ENCODE measurements at regions not wholly inside any gene's neighbourhood (a gene's known extent, or its start where the extent isn't known, plus 50 kb on each side); places are given as distances from the start of the nearest gene placed in this dataset.
A peak's percentile ranks its signal among the peaks of the same experiment; 100 is the strongest.

DNA sequence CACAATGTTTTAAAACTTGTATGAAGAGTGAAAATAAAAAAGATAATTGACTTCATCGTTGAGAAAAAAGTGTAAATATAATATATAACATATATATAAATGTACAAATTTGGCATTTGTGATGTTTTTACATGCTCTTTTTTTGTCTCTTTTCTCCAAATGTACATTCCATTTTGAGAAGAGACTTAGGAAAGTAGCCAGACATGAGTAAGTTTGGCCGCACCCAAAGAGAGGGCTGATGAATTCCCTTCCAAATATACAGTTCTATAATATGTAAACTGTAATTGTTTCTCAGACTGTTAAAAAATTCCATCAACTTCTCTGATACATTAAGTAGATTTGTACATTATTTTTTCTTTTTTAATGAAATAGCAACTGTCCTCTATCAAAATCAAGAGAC, 193.2 kb upstream of the MAP3K1 start:
- ATAC-seq, result no peak
- DNase-seq, result no peak

DNA sequence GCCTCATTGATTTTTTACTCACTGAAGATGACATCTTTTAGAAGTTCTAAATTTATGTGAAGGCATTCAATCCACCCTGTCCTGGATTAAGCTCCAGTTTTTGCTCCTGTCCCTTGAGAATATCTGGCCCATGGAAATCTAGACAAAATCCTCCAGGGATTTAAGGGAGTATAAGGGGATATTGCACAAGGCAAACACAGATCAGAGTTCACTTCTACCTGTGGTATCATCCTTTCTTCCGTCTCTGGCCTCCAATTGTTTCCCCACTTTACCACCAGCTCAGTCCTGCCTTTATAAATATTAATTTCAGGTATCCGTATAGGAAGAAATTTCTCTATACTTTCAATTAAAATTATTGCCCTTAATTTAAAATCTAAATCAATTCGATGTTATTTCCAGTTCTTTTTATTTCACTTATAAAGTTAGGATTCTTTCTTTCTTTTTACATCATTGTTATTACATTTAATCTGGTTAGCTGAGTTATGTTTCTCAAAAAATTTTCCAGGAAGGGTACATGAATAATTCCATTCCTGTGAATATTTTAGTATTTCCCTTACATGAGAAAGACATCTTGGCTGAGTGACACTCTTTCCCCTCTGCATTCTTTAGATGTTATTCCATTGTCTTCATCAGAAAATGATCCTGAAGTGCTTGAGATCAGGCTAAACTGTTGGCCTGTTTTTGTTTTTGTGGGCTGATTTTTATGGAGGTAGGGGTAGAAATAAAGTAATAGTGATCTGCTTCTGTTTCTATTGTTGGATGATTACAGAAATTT, 194.3 kb upstream of the MAP3K1 start:
- DNase-seq (no peak), ATAC-seq (no peak)

DNA sequence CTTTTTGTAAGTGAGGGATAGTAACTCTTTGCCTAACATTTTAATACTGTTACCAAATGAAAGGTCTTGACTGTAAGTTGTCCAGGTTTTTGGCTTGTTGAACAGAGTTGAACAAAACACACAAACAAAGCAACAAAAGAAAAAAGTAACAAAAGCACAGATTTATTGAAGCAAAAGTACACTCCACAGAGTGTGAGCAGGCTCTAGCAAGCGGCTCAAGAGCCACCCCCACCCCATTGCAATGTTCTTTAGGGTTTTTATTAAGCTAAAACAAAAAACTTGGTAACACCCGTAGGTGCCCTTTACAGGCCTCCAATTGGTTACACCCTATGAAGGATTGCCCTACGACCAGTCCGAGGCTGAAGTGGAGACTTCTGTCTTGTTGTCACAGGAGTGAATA, 197.4 kb upstream of the MAP3K1 start:
- no peak for ATAC-seq
- no peak for DNase-seq

DNA sequence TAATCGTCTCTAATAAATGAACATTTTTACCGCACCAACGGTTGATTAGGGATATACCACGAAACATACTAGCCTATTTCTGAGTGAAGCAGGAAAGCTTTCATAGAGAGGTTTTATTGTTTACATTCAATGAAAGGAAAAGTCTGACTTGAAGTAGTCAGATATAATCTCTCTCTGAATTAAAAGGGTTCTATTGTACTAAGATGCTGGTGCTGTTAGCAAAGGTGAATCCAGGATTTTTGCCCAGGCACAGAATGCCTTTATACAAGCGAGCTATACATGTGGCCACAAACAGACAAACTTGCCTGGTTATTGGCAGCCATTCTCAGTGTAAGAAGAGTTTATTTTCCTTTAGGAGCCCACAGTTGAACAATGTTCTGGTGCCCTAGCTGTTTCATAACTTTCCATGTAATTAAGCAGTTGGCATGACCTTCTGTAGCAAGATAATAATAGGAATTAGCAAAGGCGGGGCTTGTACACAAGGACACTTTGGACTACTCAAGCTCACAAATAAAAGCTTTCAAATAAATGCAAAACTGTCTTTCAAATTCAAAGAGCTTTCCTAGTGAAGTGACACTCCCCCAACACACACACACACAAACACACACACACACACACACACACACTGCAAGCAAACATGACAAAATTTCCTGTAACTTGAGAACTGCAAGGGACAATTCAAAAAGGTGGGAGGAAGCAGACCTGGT, 198.7 kb upstream of the MAP3K1 start:
- DNase-seq, result no peak

DNA sequence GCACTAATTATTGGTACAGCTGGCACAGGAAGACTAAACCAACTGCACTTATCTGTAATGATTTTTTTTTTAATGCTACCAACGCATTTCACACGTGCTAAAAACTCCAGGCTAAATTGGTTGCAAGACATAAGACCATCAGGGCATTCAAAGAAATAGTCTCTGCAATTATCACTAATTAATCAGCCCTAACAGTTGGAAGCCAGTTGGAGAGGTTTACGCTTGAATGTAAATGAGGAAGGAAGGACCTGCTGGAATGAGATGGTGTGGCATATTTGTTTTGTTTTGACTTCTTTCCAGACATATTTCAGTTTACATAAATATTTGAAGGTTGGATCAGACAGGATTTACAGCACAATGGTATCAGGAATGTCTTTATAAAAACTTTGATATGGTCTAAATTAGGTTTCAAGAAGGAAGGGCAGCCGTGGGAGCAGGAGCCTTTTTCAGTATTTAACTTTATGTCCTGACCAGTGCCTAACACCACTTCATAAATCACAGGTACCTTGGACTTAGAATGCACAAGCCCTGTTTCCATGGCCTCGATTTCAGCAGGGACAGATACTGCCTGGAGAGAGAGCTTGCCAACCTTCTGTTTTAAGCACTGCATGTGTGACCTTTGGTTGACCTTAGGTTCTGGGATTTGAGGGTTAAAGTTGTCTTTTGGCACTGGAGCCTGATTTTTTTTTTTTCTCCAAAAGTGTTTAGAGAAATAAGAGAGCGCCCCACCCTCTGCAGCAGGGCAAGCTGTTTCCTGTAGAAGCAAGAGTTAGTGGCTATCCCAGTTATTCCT, 199.8 kb upstream of the MAP3K1 start:
- ATAC-seq (no peak), DNase-seq (no peak)

More for the DNA sequence above, 198.7 kb upstream of the MAP3K1 start:
- ATAC-seq, result no peak

DNA sequence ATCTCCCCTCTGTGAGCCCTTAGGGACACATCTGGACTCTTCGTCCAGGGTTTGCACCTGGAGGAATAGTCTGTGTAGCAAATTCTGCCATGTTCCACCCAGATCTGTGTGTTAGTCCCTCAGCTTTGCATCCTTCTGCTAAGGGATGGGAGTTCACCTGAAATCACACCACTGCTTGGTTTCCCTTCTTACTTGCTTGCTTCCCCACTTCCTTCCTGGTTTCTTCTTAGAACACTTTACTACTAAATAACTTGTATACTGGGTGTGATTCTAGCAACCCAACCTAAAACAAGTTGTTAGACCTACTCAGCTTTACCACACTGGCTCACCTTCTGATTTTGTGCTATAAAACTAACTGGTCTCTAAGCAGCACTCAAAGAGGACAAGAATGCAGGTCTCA, 202.6 kb upstream of the MAP3K1 start:
- DNase-seq, result no peak
- no peak for ATAC-seq

DNA sequence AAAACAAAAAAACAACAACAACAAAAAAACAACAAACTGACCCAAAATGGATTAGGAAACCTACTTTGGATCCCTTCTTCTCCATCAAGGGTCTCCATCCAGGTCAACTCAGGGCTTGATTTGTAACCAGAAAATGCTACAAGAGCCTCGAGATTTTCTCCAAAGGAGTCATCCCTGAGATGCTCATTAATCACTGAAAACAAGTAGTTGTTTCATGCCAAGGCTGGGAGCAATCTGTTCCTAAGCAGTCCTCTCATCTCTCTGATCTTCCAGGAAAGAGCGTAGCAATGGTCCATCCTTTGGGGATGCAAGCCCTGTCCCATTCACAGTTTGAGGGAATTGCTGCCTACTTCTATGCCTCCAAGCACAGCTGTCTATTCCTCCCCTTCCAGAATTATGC, 203.0 kb upstream of the MAP3K1 start:
- no peak for ATAC-seq

DNA sequence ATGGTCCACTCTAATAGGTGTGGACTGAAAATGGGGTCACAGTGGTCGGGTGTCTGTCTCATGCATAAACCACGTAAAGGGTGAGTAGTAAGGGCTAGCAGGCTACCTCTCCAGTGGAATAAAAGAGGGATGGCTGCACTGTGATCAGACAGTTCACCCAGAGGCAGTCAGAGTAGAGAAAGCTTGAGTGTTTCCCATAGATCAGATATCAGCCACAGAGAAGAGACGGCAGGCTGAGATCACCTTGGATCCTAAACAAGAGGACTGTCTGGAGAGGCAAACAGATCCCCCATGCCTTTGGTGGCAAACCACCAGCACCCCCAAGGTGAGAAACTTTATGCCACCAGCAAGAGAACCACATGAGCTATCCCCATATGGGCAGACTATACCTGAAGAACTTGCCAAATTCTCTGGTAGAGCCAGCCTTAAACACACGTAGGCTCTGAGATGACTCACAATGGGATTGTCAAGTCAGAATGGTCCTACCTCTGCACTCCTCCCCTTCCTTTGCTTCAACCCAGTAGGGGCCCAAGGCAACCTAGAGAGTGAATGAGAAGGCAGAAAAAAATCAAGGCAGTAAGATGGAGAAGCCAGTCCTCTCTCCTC, 205.2 kb upstream of the MAP3K1 start:
- DNase-seq (no peak), ATAC-seq (peak; percentile 81)

More for the DNA sequence above, 203.0 kb upstream of the MAP3K1 start:
- no peak for DNase-seq

DNA sequence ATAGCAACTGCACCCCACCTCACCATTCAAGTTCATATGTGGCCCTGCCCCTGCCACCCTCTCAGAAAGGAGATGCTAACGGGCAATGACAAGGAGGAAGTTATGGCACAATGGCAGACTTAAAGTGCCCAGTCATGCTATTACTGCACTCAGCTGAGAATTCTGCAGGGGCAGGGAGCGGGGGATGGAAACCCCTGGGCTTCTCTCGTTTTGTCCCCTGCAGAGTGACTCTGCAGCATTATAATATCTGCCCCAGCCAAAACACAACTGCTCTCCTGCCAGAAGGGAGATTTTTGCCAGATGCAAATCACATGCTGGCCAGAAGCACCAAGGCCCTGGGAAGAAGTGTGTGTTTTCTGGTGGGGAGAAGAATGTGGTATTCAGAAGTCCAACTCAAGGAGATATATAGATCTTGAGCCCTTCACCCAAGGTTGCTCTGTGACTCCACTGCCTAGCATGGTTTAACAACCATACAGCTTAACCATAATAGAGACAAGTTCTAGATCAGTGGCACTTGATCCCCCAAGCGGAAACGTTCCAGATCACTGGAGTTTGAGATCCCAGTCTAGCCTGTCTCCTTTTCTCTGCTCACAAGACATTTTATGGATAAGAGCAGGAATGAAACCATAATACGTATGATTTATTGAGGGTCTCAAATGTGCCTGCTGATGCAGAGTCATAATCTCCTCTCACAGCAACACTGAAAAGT, 207.0 kb upstream of the MAP3K1 start:
- no peak for DNase-seq

DNA sequence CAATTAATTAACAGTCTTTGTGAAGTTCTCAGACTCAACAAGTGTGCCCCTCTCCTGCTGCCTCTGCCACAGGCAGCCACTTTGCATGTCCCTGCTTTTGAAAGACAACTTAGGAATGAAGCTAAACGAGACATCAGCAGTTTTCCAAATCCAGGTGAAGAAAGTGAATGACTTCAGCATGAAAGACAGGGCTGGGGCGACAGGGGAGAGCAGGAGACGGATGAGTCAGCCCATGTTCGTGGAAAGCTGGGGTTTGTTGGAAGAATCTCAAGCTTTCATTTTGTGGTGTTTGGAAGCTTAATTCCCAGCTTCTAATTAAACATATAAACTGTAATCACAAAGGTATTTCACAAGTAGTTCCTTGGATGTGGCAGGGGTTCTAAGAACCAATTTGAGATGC, 207.8 kb upstream of the MAP3K1 start:
- DNase-seq, result no peak
- no peak for ATAC-seq

More for the DNA sequence above, 207.0 kb upstream of the MAP3K1 start:
- ATAC-seq, result no peak

DNA sequence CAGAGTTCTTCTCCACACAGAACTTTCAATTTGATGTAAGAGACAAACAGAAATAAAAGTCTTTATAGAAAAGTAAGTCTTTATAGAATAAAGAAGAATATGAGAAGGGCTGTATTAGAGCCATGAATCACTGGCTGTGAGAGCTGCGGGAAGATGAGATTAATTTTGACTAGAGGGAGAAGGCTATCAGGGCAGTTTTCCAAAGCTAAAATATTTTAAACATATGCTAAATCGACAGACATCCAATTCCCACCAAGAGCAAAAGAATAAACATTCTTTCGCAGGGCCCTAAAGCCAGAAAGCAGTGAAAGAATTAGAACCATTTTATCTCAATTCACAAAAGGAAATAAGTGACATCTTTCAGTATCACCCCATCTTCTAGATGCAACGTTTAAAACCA, 208.3 kb upstream of the MAP3K1 start:
- no peak for ATAC-seq
- DNase-seq, result no peak

DNA sequence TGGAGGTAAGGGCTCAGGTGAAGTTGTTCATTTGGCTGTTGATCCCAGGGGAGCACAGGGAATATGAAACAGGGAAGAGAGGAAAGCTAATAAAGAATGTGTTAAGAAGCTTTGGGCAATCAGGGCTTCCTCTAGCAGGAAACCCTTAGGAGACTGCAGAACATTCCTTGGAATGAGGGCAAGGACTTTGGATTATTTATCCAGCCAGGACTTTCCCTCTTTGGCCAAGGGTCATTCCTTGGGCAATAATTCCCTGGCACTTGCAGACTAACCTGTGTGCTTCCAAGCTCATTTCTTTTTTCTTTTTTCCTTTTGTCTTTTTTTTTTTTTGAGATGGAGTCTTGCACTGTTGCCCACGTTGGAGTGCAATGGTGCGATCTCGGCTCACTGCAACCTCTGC, 209.2 kb upstream of the MAP3K1 start:
- DNase-seq (no peak), ATAC-seq (no peak)

DNA sequence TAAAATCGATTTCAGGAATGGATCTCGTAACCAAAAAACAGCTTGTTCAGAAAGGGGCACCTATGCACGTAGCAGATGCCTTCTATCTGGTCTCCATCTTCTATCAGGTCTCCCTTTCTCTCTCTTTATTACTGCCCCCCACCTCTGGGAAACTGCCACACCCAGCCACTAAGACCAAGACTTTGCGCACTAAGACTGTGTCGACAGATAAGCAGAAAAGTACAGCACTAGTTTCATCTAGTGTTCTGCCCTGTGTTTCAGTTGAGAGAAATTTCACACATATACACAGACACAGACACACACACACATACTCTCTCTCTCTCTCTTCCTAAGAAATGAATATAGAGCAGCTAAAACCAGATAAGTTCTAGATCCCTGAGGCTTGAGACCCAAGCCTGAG, 210.1 kb upstream of the MAP3K1 start:
- ATAC-seq (no peak), DNase-seq (no peak)

DNA sequence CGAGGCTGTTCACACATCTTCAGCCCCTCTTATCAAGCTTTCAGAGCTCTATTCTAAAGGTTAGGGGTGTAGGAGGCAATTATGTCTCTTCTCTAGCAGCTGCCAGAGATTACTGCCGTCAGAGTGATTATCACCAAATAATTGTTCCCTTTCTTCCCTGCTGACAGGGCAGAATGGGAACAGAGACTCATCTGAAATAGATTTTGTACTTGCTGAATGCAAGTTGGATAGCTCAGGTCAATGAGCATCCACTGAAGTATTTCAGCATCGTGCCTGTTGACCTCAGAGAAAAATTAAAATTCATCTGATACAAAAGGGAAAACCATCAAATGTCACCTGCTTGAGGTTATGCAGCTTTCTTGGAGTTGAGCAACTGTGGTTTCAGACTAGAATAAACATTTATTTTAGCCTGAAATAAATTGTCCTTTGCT, 213.7 kb upstream of the MAP3K1 start:
- no peak for ATAC-seq
- DNase-seq, result no peak

DNA sequence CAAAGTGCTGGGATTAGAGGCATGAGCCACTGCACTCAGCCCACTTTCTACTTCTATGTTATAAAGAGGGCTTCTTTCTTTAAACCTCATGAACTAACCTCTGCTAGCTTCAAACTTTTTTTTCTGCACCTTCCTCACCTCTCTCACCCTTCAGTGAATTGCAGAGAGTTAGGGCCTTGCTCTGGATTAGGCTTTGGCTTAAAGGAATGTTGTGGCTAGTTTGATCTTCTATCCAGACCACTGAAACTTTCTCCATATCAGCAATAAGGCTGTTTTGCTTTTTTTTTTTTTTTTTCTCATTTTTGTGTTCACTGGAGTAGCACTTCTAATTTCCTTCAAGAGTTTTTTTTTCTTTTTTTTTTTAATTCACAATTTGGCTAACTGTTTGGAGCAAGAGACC, 216.4 kb upstream of the MAP3K1 start:
- ATAC-seq, result no peak
- no peak for DNase-seq

DNA sequence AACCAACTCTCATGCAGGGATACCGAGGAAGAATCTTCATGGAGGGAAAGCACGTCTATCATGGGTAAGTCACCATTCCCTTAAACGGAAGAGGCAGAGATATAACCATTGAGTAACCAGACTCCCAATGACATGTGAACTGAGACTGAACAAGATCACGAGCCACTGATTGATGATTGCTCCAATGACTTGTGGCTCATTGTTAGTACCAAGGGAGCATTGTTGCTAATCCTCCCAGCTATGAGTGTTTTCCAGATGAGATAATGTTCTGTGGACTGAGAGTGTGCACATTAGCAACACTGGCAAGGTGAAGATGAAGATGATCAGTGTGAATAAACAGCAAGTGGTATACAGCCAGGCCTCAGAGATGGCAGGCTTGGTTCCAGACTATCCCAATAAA, 219.2 kb upstream of the MAP3K1 start:
- DNase-seq (no peak), ATAC-seq (no peak)

DNA sequence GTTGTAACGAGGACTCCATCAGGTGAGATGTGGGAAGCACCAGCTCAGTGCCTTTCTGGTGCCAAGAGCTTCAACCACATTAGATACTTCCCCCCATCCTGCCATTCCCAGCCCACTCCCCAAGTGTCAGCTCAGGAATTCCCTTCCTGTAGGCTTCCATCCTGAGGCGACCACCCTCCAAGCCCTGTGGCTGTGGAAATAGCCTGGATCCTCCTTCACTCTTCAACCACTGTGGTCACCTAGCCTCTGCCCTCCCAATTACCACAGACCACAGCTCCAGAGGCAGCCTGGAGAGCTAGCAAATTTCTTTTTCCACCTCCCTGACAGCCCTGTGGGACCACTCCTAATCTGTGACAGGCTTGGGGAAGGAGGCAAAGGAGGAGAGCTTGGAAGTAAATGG, 219.8 kb upstream of the MAP3K1 start:
- DNase-seq (no peak), ATAC-seq (no peak)

DNA sequence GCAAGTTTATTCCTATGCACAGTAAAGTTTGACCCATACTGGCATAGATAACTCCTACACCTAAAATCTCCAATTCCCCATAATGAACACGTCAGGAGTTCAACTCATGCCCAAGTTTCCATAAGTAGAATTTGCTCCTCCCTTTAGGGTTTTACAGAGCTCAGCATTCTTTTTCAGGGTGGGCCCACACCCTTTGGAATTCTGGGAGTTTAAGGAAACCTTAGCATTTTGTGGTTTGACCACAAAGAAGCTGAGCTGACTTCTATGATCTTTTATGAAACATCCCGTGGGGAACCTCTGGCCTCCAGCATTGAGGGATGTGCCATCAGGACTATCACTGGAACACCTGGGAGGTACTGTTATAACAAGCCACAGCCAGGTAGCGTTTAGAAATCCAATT, 220.6 kb upstream of the MAP3K1 start:
- ATAC-seq, result no peak
- no peak for DNase-seq

DNA sequence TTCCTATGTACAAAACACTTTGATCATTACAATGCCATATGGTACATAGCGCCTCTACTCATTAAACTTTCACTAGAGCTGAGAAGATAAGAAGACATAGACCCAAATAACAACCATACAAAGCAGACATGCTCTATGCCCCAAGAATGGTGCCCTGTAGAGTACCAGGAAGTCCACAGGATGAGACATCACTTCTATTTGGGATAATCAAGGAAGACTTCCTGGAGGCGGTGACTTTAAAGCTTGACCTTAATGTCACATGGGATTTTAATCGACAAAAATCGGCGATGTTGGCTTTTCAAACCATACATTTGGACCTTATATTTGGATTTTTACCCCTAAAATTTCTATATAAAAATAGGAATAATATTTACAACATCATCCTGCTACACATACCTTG, 224.3 kb upstream of the MAP3K1 start:
- ATAC-seq (no peak), DNase-seq (no peak)

DNA sequence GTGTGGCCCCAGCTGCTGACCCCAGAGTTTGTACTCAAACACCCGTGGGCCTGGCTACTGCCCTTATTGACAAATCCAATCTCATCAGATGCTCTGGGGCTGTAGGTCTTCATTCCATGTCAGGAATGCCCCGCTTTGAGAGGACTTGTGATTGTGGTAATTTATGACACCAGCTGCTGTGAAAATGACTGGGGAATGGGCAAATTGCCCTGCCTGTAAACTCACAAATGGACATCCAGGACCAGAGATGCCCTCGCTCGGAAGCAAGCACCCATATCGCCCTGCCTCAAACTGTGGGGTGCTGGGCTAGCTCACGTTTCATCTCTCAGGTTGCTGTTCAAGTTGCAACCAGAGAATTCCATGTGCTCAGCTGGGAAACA, 225.9 kb upstream of the MAP3K1 start:
- DNase-seq, result no peak

DNA sequence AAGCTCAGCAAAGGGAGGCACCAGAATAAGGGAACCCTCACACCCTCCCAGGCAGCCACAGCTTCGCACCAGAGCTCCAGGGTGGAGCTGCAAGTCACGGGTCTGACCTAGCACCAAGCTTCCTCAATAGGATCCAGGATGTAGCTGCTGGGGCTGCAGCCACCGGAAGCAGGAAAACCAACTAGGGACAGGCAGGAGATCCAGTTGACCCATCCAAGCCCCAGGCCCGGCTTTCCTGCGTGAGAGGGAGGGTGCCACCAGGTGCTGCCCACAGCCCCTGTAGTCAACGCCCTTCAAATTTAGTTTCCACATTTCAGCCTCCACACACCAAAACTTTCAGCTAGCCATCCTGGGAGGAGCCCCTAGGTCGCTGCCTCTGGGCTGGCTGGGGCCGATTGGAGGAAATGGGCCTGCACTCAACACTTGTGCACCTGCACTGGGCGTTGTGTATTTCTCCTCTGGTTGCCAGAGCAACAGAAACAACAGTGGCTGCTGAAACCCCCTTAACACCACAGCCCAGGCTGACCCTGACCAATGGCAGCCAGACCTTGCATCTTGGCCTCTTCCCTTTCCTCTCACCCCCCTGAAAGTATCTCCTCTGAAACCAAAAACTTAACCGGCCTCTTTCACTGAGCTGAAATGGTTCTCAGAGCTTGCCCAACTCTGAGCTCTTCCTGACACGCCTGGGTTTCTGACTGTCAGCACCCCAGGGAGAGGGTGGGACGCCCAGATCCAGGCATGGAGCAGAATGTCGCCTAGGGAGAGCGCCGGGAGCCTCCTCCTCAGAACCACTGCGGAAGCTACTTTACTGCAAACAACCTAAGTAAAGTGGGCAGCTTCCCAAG, 226.5 kb upstream of the MAP3K1 start:
- peak; percentile 81 for ATAC-seq
- DNase-seq, result peak; percentile 45

More for the DNA sequence above, 225.9 kb upstream of the MAP3K1 start:
- no peak for ATAC-seq

All from stimulated activated naive CD8-positive, alpha-beta T cell treated with anti-CD3 and anti-CD28 coated beads, Interleukin-15, Interleukin-2, amounts not matched to agents 100 U/mL and 50 U/mL, for 24 hours (primary cell).